ENCODE measurements at regions not wholly inside any gene's neighbourhood (a gene's known extent, or its start where the extent isn't known, plus 50 kb on each side); places are given as distances from the start of the nearest gene placed in this dataset.
"Not testable (repeated sequence)": the region's sequence is repeated elsewhere in the genome, so short reads cannot be mapped to it uniquely, and the experiment has no call there.

- peak; percentile 45 for DNase-seq (ENCODE audit: low read depth)
Observed at GRCh38 chrX:28189011-28189410, 207.8 kb upstream of the DCAF8L1 start.

GRCh38 chrX:28188526-28188925 is 207.3 kb upstream of the DCAF8L1 start:
- DNase-seq (ENCODE audit: low read depth): no peak

- DNase-seq (ENCODE audit: low read depth): no peak
Observed at GRCh38 chrX:28180096-28180495, 198.8 kb upstream of the DCAF8L1 start.

- no peak for DNase-seq (ENCODE audit: low read depth)
Observed at GRCh38 chrX:28178206-28178605, 197.0 kb upstream of the DCAF8L1 start.

GRCh38 chrX:28177202-28177601 is 196.0 kb upstream of the DCAF8L1 start:
- no peak for DNase-seq (ENCODE audit: low read depth)

- no peak for DNase-seq (ENCODE audit: low read depth)
Observed at GRCh38 chrX:28170713-28171112, 189.5 kb upstream of the DCAF8L1 start.

- DNase-seq (ENCODE audit: low read depth): no peak
Observed at GRCh38 chrX:28158019-28158777, 176.9 kb upstream of the DCAF8L1 start.

GRCh38 chrX:28152263-28152662 is 171.0 kb upstream of the DCAF8L1 start:
- DNase-seq (ENCODE audit: low read depth): not testable (repeated sequence)

GRCh38 chrX:28135378-28136047 is 154.3 kb upstream of the DCAF8L1 start:
- peak; percentile 11 for DNase-seq (ENCODE audit: low read depth)

GRCh38 chrX:28133763-28134162 is 152.5 kb upstream of the DCAF8L1 start:
- DNase-seq (ENCODE audit: low read depth): no peak

GRCh38 chrX:28127662-28128061 is 146.4 kb upstream of the DCAF8L1 start:
- DNase-seq (ENCODE audit: low read depth): no peak

- no peak for DNase-seq (ENCODE audit: low read depth)
Observed at GRCh38 chrX:28126886-28127285, 145.6 kb upstream of the DCAF8L1 start.

- DNase-seq (ENCODE audit: low read depth): no peak
Observed at GRCh38 chrX:28124416-28124815, 143.2 kb upstream of the DCAF8L1 start.

GRCh38 chrX:28120580-28121245 is 139.5 kb upstream of the DCAF8L1 start:
- DNase-seq (ENCODE audit: low read depth): not testable (repeated sequence)

GRCh38 chrX:28120072-28120471 is 138.8 kb upstream of the DCAF8L1 start:
- DNase-seq (ENCODE audit: low read depth): no peak

GRCh38 chrX:28108186-28108945 is 127.1 kb upstream of the DCAF8L1 start:
- DNase-seq (ENCODE audit: low read depth): no peak

- no peak for DNase-seq (ENCODE audit: low read depth)
Observed at GRCh38 chrX:28099166-28099565, 117.9 kb upstream of the DCAF8L1 start.

- no peak for DNase-seq (ENCODE audit: low read depth)
Observed at GRCh38 chrX:28085653-28086052, 104.4 kb upstream of the DCAF8L1 start.

- no peak for DNase-seq (ENCODE audit: low read depth)
Observed at GRCh38 chrX:28058901-28059300, 77.7 kb upstream of the DCAF8L1 start.

GRCh38 chrX:28042826-28043564 is 61.7 kb upstream of the DCAF8L1 start:
- DNase-seq (ENCODE audit: low read depth): no peak

- no peak for DNase-seq (ENCODE audit: low read depth)
Observed at GRCh38 chrX:28042260-28042659, 61.0 kb upstream of the DCAF8L1 start.

GRCh38 chrX:28039258-28039657 is 58.0 kb upstream of the DCAF8L1 start:
- no peak for DNase-seq (ENCODE audit: low read depth)

Measured in non-pigmented ciliary epithelial cell (primary cell).